ENCODE measurements at regions not wholly inside any gene's neighbourhood (a gene's known extent, or its start where the extent isn't known, plus 50 kb on each side); places are given as distances from the start of the nearest gene placed in this dataset.
"Not testable (repeated sequence)": the region's sequence is repeated elsewhere in the genome, so short reads cannot be mapped to it uniquely, and the experiment has no call there.

- H3K36me3 ChIP-seq (ENCODE audit: control insufficient read depth, insufficient read depth, low read length) = no peaks in the 10 kb centered on the region
- no peaks in the 10 kb centered on the region for H3K9me3 ChIP-seq (ENCODE audit: control insufficient read depth, insufficient read depth, low read depth, low read length)
- H3K4me1 ChIP-seq (ENCODE audit: control insufficient read depth, insufficient read depth, low read length) = no peaks in the 10 kb centered on the region
- H3K4me3 ChIP-seq (ENCODE audit: low read depth, low read length) = no peak overlapping the region
- H3K27me3 ChIP-seq (ENCODE audit: control insufficient read depth, insufficient read depth, low read length) = no peaks in the 10 kb centered on the region
- H3K27ac ChIP-seq (ENCODE audit: low read depth, low read length) = no peak overlapping the region
- H3K9ac ChIP-seq (ENCODE audit: low read length) = no peak overlapping the region
These were observed 275.4 kb upstream of the HS6ST1 start for GRCh38 chr2:128593879-128594650.

GRCh38 chr2:128594651-128594910, 275.9 kb upstream of the HS6ST1 start:
- H3K27ac ChIP-seq (ENCODE audit: low read depth, low read length) = no peak overlapping the region
- H3K36me3 ChIP-seq (ENCODE audit: control insufficient read depth, insufficient read depth, low read length) = no peaks in the 10 kb centered on the region
- H3K4me3 ChIP-seq (ENCODE audit: low read depth, low read length) = no peak overlapping the region
- no peak overlapping the region for H3K9ac ChIP-seq (ENCODE audit: low read length)
- H3K27me3 ChIP-seq (ENCODE audit: control insufficient read depth, insufficient read depth, low read length) = no peaks in the 10 kb centered on the region
- H3K9me3 ChIP-seq (ENCODE audit: control insufficient read depth, insufficient read depth, low read depth, low read length) = no peaks in the 10 kb centered on the region
- no peaks in the 10 kb centered on the region for H3K4me1 ChIP-seq (ENCODE audit: control insufficient read depth, insufficient read depth, low read length)

GRCh38 chr2:128594953-128595677, 276.4 kb upstream of the HS6ST1 start:
- no peak overlapping the region for H3K9ac ChIP-seq (ENCODE audit: low read length)
- no peak overlapping the region for H3K27ac ChIP-seq (ENCODE audit: low read depth, low read length)
- H3K9me3 ChIP-seq (ENCODE audit: control insufficient read depth, insufficient read depth, low read depth, low read length) = no peaks in the 10 kb centered on the region
- H3K27me3 ChIP-seq (ENCODE audit: control insufficient read depth, insufficient read depth, low read length) = no peaks in the 10 kb centered on the region
- H3K4me1 ChIP-seq (ENCODE audit: control insufficient read depth, insufficient read depth, low read length) = no peaks in the 10 kb centered on the region
- no peak overlapping the region for H3K4me3 ChIP-seq (ENCODE audit: low read depth, low read length)
- no peaks in the 10 kb centered on the region for H3K36me3 ChIP-seq (ENCODE audit: control insufficient read depth, insufficient read depth, low read length)

- Histone ChIP-seq H3K4me1 (ENCODE audit: control insufficient read depth, insufficient read depth, low read length) (no peaks in the 10 kb centered on the region), H3K4me3 (ENCODE audit: low read depth, low read length) (no peak overlapping the region), H3K36me3 (ENCODE audit: control insufficient read depth, insufficient read depth, low read length) (no peaks in the 10 kb centered on the region), H3K9me3 (ENCODE audit: control insufficient read depth, insufficient read depth, low read depth, low read length) (no peaks in the 10 kb centered on the region), H3K27me3 (ENCODE audit: control insufficient read depth, insufficient read depth, low read length) (no peaks in the 10 kb centered on the region), H3K27ac (ENCODE audit: low read depth, low read length) (no peak overlapping the region), H3K9ac (ENCODE audit: low read length) (no peak overlapping the region)
These were observed 277.2 kb upstream of the HS6ST1 start for GRCh38 chr2:128595763-128596395.

GRCh38 chr2:128596396-128597120, 277.9 kb upstream of the HS6ST1 start:
- no peaks in the 10 kb centered on the region for H3K9me3 ChIP-seq (ENCODE audit: control insufficient read depth, insufficient read depth, low read depth, low read length)
- no peaks in the 10 kb centered on the region for H3K36me3 ChIP-seq (ENCODE audit: control insufficient read depth, insufficient read depth, low read length)
- no peaks in the 10 kb centered on the region for H3K27me3 ChIP-seq (ENCODE audit: control insufficient read depth, insufficient read depth, low read length)
- no peak overlapping the region for H3K4me3 ChIP-seq (ENCODE audit: low read depth, low read length)
- no peak overlapping the region for H3K9ac ChIP-seq (ENCODE audit: low read length)
- H3K27ac ChIP-seq (ENCODE audit: low read depth, low read length) = no peak overlapping the region
- no peaks in the 10 kb centered on the region for H3K4me1 ChIP-seq (ENCODE audit: control insufficient read depth, insufficient read depth, low read length)

- Histone ChIP-seq H3K4me3 (ENCODE audit: low read depth, low read length) (no peak overlapping the region), H3K4me1 (ENCODE audit: control insufficient read depth, insufficient read depth, low read length) (no peaks in the 10 kb centered on the region)
These were observed 278.6 kb upstream of the HS6ST1 start for GRCh38 chr2:128597121-128597762.

GRCh38 chr2:128598260-128598659, 279.6 kb upstream of the HS6ST1 start:
- H3K4me1 ChIP-seq (ENCODE audit: control insufficient read depth, insufficient read depth, low read length); H3K27ac ChIP-seq (ENCODE audit: low read depth, low read length); H3K36me3 ChIP-seq (ENCODE audit: control insufficient read depth, insufficient read depth, low read length); H3K9me3 ChIP-seq (ENCODE audit: control insufficient read depth, insufficient read depth, low read depth, low read length); H3K27me3 ChIP-seq (ENCODE audit: control insufficient read depth, insufficient read depth, low read length); H3K9ac ChIP-seq (ENCODE audit: low read length); H3K4me3 ChIP-seq (ENCODE audit: low read depth, low read length): not testable (repeated sequence)

More at GRCh38 chr2:128597121-128597762, 278.6 kb upstream of the HS6ST1 start:
- no peak overlapping the region for H3K9ac ChIP-seq (ENCODE audit: low read length)
- H3K27me3 ChIP-seq (ENCODE audit: control insufficient read depth, insufficient read depth, low read length) = no peaks in the 10 kb centered on the region
- H3K27ac ChIP-seq (ENCODE audit: low read depth, low read length) = no peak overlapping the region
- no peaks in the 10 kb centered on the region for H3K9me3 ChIP-seq (ENCODE audit: control insufficient read depth, insufficient read depth, low read depth, low read length)
- no peaks in the 10 kb centered on the region for H3K36me3 ChIP-seq (ENCODE audit: control insufficient read depth, insufficient read depth, low read length)

GRCh38 chr2:128598862-128599441, 280.3 kb upstream of the HS6ST1 start:
- Histone ChIP-seq H3K9ac (ENCODE audit: low read length) (no peak overlapping the region), H3K4me3 (ENCODE audit: low read depth, low read length) (no peak overlapping the region), H3K36me3 (ENCODE audit: control insufficient read depth, insufficient read depth, low read length) (no peaks in the 10 kb centered on the region), H3K27ac (ENCODE audit: low read depth, low read length) (no peak overlapping the region), H3K4me1 (ENCODE audit: control insufficient read depth, insufficient read depth, low read length) (no peaks in the 10 kb centered on the region), H3K9me3 (ENCODE audit: control insufficient read depth, insufficient read depth, low read depth, low read length) (no peaks in the 10 kb centered on the region), H3K27me3 (ENCODE audit: control insufficient read depth, insufficient read depth, low read length) (no peaks in the 10 kb centered on the region)

- no peak overlapping the region for H3K9ac ChIP-seq (ENCODE audit: low read length)
- no peaks in the 10 kb centered on the region for H3K4me1 ChIP-seq (ENCODE audit: control insufficient read depth, insufficient read depth, low read length)
- no peaks in the 10 kb centered on the region for H3K27me3 ChIP-seq (ENCODE audit: control insufficient read depth, insufficient read depth, low read length)
- no peak overlapping the region for H3K4me3 ChIP-seq (ENCODE audit: low read depth, low read length)
- H3K36me3 ChIP-seq (ENCODE audit: control insufficient read depth, insufficient read depth, low read length) = no peaks in the 10 kb centered on the region
- no peak overlapping the region for H3K27ac ChIP-seq (ENCODE audit: low read depth, low read length)
- H3K9me3 ChIP-seq (ENCODE audit: control insufficient read depth, insufficient read depth, low read depth, low read length) = no peaks in the 10 kb centered on the region
These were observed 281.0 kb upstream of the HS6ST1 start for GRCh38 chr2:128599700-128600099.

GRCh38 chr2:128600581-128601297, 282.1 kb upstream of the HS6ST1 start:
- no peaks in the 10 kb centered on the region for H3K4me1 ChIP-seq (ENCODE audit: control insufficient read depth, insufficient read depth, low read length)
- H3K36me3 ChIP-seq (ENCODE audit: control insufficient read depth, insufficient read depth, low read length) = no peaks in the 10 kb centered on the region
- H3K27me3 ChIP-seq (ENCODE audit: control insufficient read depth, insufficient read depth, low read length) = no peaks in the 10 kb centered on the region
- H3K9me3 ChIP-seq (ENCODE audit: control insufficient read depth, insufficient read depth, low read depth, low read length) = no peaks in the 10 kb centered on the region
- no peak overlapping the region for H3K4me3 ChIP-seq (ENCODE audit: low read depth, low read length)
- H3K27ac ChIP-seq (ENCODE audit: low read depth, low read length) = no peak overlapping the region
- H3K9ac ChIP-seq (ENCODE audit: low read length) = no peak overlapping the region
